ENCODE measurements at regions not wholly inside any gene's neighbourhood (a gene's known extent, or its start where the extent isn't known, plus 50 kb on each side); places are given as distances from the start of the nearest gene placed in this dataset.
"Not testable (repeated sequence)": the region's sequence is repeated elsewhere in the genome, so short reads cannot be mapped to it uniquely, and the experiment has no call there.

DNA sequence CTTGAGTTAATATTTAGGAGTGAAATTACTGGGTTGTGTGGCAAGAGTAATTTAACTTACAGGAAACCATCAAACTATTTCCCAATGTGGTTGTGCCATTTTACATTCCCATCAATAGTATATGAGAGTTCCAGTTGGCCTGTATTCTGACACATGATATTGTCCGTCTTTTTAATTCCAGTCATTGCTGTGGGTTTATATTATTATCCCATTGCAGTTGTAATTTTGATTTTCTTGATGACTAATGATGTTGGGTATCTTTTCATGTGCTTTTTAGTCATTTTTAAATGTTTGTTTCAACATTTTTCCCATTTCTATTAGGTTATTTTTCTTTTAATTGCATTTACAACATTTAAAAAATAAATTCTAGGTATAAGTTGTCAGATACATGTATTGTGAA lies 614.0 kb downstream of the UTRN start:
- DNase-seq, result no peak

DNA sequence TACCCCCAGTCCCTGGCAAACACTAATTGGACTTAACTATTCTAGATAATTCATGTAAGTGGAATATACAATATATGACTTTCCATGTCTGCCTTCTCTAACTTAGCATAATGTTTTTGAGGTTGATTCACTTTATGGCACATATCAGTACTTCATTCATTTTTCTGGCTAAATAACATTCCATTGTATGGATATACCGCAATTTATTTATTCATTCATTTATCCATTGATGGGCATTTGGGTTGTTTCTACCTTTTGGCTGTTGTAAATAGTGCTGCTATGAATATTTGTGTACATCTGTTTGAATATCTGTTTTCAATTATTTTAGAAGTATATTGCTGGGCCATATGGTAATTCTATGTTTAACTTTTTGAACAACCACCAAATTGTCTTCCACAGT lies 616.3 kb downstream of the UTRN start:
- no peak for DNase-seq

DNA sequence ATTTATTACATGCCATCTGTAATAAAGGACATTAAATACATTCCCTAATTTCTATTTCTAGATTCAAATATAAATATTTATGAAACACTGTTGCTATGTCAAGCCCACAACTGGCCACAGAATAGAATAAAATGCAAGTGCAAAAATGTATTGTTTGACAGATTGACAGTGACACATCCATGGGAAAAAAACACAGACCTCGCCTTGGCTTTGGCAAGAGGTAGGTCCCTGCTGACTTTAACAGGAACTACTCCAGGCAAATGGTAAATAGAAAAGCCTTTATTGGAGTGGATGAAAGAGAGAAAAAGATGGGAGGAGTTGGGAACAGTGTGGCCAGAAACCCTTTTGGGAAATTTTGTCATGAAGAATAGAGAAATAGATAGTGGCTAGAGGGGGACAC lies 622.9 kb downstream of the UTRN start:
- DNase-seq, result no peak

DNA sequence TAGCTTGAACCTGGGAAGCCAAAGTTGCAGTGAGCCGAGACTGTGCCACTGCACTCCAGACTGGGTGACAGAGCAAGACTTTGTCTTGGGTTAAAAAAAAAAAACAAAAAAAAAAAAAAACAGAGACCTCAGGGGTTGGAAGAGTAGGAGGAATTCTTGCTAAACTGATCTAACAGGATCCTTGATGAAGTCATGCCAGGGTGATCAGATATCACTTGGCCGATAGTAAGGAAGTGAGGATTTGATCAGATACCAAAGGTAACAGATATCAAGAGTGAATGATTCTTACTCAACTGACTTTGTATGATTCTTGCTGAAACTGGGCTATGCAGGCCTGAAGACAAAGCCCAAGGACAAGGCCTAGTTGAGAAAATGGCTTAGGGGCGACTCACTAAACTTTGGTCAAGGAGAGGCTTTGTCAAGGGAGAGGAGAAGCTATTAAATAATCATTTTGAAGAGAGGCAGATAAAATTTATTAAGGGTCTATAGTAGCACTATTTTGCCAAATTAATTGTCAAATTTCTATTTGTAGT lies 624.7 kb downstream of the UTRN start:
- no peak for DNase-seq

DNA sequence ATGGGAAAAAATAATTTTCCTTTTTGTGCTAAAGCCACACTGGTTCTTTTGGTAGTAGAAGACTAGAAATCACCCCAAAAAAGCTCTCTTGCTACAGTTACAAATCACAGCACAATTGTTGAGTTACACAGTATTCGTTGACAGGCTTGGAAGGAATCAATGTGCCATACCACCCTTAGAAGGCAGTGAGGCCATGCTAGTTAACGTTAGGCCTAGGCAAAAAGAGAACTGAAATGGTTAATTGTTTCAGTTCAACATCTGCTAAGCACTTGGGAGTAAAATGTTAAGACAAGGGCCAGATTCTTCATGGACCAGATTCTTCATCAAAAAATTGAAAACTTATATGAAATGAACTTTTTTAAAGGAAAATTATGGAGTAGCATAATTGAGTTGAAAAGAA lies 626.2 kb downstream of the UTRN start:
- DNase-seq, result no peak

DNA sequence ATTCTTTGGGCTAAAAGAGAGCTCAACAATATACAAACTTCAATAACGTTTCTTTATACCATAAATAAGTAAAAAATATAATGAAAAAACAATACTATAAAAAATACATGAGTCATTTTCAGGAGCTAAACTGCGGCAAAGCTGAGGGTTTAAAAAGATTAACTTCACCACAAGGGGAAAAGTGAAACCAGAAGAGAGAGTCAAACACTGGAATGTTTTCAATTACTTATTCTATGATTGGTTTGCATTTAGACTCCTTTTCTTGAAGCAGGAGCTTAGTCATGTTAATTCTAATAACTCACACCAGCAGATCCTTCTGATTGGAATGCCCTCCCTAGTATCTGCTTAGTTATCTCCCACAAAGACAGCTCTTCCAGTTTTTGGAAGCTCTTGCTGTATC lies 627.3 kb downstream of the UTRN start:
- no peak for DNase-seq

DNA sequence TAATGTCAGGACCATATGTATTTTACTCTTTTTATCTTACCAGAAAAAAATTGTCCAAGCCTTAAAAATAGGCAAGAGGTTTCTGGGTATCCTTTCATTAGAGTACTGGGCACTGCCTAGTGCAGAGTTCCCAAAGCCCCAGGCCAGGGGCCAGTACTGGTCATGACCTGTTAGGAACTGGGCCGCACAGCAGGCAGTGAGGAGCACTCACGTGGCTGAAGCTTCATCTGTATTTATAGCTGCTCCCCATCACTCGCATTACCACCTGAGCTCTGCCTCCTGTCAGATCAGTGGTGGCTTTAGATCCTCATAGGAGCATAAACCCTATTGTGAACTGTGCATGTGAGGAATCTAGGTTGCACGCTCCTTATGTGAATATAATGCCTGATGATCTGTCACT lies 632.9 kb downstream of the UTRN start:
- DNase-seq, result no peak

DNA sequence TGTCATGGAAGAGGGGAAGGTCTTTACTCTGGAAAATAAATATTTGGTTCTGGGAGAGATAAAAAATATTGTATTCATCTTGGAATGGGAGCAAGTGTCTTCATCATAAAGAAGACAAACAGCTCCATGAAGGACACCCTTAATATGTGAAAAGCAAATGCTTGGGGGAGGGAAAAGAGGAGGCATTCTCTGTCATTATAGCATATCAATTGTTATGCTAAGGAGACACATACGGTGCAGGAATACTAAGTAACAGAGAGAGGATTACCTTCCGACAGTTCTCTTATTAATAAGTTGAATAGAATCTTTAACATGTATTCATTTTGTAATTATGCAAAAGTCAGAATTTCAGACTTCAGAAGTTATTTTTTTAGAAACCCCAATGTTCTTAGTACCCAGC lies 634.4 kb downstream of the UTRN start:
- no peak for DNase-seq

DNA sequence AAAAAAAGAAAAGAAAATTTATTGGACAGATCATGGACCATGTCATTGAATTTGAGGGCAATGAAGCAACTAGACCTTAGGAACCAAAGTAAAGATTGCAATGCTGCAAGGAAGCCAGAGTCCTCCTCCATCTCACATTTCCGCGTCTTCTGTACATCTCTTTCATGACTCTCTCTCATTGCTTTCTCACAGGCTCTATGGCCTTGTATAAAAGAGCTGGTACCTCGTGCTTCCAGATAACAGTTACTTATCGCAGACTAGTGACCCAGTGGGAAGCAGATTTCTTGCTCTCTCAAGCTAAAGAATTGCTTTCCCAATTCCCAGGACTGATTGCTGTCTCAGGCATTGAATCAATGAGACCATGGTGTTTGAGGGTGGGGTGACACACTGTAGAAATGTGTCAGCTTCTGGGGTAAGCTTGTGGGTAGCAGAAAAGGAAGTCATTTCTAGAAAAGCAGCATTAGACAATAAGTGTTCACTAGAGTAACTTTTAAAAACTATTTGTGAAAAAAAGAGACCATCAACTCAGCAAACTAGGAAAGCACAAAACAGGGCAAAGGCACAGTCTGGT lies 635.3 kb downstream of the UTRN start:
- DNase-seq, result no peak

DNA sequence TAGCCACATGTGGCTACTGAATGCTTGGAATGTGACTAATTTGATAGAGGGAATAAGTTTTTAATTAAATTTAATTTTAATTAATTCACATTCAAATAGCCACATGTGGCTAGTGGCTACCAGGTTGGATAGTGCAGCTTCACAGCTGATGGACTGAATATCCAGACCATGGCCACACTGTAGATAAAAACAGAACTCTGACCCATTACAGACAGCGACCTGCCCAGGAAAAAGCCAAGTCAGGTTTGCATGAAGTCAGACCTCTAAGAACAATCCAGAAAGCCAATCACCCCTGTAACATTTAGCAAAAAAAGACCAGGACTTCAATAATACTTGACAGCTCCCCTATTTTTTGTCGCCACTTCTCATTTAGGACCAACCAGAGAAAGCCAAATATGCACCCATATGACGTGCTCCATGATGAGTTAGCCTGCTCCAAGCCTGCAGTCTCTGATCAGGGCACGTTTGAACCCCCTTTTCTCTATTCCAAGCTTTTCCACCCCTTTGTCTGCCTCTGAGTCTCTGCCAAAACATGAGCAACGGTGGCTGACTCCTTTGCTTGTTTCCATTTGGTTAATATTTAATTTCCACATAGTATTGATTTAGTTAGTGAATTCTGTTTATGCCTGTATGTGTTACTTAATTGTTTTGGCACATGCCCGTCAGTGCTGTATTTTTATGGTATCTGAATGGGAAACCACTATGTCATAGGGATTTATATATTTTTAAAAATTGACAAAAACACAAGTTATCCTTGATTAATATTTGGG lies 636.3 kb downstream of the UTRN start:
- DNase-seq, result no peak

DNA sequence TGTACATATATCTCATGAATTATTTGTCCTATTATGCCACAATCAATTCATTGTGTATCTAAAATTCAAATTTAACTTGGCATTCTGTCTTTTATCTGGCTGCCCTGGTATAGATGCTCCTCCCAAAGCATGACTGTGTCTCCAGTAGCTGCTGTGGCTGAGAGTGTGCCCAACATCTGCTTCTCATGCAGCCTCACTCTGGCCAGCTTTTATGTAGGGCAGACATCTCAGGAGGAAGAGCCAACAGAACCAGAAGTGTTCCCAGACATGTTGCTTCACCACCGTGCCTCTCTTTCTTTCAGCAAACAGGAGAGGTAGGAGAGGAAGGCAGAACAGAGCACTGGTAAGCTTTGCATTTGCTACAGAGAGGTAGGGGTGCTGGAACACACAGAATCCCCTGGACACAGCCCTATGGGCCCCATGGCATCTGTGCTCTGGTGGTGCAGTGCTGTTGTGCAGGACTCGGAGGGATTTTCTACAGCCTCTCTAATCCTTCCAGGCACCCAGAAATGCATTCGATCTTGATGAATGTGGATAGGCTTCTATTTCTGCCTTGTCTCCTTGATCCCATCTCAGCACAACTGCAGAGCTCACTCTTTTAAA lies 637.1 kb downstream of the UTRN start:
- no peak for DNase-seq

DNA sequence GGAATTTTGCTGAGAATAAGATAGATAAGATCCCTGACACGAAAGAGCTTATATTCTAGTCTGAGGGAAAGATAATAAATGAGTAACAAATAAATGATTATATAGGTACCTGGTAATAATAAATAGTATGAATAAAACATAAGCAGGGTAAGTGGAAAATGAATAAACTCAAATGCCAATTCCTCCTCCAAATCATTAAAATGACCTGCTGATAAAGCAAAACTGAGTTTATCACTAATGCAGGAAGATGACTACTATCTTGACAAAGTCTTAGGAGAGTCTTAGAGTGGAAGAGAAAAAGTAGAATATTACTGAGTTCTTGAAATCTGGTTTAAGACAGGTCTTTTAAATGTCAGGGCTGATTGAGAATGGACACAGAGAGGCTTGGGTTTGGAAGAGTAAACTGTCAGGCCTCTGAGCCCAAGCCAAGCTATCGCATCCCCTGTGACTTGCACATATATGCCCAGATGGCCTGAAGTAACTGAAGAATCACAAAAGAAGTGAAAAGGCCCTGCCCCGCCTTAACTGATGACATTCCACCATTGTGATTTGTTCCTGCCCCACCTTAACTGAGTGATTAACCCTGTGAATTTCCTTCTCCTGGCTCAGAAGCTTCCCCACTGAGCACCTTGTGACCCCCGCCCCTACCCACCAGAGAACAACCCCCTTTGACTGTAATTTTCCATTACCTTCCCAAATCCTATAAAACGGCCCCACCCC lies 637.8 kb downstream of the UTRN start:
- DNase-seq, result not testable (repeated sequence)

DNA sequence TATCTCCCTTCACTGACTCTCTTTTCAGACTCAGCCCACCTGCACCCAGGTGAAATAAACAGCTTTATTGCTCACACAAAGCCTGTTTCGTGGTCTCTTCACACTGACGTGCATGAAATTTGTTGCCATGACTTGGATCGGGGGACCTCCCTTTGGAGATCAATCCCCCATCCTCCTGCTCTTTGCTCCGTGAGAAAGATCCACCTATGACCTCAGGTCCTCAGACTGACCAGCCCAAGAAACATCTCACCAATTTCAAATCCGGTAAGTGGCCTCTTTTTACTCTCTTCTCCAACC lies 638.3 kb downstream of the UTRN start:
- not testable (repeated sequence) for DNase-seq

DNA sequence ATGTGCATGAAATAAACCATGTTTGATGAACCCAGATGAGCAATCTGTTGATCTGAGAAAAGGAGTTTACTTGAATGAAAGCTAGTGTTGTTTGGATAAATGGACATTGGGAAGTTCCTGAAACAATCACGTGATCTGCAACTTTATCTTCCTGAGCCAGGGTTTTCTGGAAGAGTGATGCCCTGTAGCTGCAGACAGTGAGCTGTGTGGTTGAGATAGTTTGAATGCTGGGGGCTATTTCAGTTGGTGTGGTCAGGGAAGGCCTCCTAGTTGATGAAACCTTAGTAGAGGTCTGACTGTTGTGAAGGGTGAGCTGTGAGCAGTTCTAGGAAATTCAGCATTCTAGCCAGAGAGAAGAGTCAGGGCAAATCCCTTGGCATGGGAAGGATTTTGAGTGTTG lies 643.7 kb downstream of the UTRN start:
- DNase-seq, result no peak

DNA sequence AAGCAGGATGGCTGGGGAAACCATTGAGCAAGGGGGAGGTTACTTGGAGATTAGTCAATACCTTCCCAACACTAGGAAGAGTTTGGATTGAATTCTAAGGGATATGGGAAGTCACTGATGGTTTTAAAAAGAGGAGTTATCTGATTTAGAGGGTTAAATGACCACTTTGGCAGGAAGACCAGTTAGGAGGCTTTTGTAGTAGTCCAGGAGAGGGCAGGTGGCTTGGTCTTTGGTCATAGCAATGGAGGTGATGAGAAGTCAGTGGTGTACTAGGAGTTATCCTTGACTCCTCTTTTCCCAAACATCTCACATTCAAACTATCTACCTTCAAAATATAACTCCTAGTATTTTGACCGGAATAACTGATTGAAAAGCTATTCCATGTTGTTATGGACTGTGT lies 644.1 kb downstream of the UTRN start:
- no peak for DNase-seq

DNA sequence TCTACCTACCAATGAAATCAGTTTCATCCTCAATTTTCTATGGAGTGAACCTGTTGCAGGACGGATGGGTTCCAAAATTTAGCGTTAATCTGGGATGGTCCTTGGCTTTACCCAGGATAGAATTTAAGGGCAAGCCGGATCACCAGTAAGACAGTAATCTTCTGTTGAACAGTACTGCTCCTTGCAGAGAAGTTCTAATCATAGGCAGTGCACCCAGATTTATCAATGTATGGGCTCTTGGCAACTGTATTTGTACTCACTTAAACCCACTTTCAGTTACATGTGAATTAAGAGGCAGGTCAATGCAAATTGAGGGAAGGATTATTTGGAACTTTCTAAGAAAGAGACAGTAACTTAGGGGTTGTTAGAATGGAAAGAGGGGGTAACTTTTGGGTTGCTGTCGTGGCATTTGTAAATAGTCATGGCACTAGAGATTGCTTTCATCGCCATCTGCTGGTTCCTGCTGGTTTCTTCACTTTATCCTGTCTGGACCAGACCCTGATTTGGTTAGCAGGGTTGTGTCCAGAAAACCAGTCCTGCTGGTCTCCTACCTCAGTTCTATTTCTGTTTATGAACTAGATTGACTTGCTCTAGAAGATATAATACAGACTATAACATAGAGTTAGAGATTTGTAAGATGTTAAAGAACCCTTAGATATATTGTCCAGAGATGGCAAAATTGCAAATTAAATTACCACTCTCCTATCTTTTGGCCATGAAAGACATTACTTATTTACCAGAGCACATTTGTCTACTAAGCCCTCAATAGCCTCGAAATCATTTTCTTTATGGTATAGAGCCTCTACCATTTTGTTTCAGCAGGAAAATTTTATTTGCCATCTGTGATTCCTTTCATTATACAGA lies 646.3 kb downstream of the UTRN start:
- no peak for DNase-seq

DNA sequence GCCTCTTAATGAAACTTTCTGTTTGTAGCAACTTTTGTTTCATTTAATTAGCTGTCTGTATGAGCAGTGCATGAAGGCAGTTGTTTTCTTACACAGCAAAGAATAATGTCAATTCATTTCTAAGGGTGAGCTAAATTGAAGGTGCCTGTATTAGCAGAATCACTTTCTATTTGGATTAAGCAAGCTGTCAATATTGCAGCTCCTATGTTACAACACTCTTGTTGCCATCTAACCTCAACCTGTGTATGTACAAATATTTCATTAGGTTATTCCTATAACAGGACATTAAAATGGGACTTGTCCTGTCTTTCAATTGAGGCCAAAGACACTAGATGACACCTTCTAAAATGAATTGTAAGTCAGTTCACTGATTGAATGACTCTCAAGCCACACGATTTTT lies 647.5 kb downstream of the UTRN start:
- no peak for DNase-seq

DNA sequence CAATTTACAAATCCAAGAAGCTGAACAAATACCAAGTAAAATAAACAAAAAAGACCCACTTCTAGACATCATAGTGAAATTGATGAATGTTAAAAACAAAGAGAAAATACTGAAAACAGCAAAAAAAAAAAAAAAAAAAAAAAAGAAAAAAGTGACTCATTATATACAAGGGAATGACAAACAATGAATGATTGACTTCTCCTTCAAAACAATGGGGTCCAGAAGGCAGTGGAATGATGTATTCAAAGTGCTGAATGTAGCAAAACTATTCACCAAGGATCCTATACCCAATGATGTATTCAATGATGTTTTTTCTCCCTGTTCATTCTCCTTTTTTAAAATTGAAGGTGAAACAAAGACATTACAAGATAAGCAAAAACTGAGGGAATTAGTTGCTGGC lies 650.0 kb downstream of the UTRN start:
- no peak for DNase-seq

DNA sequence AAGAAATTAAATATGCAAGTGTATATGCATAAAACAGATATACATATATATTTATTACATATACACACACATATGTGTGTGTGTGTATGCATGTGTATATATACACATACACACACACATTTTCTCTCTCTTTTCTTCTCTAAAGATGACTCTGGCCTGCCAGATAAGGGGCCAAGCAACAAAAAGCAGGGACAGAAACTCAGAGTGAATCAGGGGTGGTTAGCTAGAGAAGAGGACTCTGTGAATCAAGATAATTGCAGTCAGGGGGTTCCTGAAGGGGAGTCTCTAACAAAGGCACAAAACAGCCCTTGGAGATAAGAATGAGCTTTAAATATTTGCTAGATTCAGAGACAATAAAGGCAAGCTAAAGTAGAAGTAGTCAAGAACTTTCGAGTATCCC lies 650.5 kb downstream of the UTRN start:
- no peak for DNase-seq

DNA sequence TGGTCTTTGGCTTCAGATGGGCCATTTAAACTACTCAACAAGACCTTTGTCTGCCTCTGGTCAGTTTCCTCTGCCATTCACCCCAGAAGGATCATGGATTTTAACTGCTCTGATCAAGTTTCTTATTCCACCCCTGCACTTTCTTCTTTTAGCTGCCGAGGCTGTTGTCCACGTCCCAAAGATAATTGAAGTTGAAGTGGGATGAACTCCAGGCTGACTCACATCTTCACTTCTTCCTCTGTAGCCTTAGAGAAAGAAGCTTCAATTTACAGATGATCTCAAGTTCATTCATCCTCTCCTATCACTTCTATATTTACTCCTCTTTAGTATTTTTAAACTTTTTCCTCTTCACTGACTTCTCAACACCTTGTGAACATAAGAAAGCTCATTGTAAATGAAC lies 651.6 kb downstream of the UTRN start:
- no peak for DNase-seq

DNA sequence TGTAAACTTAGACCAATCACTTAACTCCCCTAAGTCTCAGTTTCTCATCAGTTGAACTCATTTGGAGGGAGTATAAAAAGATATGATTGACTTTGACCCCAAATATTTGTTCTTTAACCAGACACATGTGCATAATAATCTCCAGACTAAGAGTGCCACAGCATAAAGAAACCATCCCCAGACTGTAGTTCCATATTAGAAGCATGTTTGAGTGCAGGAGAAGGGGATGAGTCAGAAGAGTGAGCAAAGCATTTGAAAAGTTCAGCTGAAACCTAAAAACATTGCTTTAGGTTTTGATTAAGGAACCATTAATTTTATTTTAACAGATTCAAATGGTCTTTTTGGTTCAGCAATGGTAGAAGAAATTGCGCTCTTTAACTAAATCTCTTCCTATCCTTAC lies 654.8 kb downstream of the UTRN start:
- DNase-seq, result no peak

DNA sequence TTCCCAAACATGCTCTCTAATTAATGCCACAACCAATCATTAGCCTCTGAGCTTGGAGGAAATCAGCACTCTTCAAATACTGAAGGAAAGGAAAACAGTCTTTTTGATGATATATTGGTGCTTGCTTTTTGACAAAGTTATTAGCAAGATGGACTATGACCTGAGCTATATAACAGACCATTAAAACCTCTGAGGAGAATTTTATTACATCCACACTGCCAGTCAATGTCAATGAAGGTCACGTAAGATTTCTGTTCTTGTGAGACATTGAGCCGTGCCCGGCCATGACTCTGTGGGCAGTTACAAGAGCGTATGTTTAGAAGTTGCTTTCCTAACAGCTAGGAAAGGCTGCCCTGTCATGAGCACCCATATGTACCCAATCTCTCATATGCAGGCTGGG lies 659.0 kb downstream of the UTRN start:
- no peak for DNase-seq

DNA sequence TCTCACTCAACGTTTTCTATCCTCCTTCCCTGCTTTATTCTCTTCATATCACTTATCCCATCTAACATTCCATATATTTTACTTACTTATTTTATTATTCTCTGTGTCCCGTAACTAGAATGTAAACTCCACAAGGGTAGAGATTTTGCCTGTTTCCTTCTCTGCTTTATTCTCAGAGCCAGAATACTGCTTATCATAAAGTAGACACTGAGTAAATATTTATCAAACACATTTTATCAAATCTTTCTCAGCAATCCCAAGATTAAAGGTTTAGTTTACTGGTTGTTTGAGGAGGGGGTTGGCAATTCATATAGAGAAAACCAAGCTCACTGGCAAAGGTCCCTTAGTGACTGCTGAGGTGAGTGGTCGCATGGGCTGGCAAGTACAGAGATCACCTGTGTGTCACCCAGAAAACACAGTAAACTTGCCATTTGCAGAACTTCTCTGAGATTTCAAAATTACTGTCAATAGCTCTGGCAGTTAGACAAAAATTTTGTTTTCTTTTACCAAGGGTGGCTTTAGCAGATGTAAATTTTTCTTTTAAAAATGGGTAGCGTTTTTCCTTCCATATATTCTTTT lies 662.4 kb downstream of the UTRN start:
- DNase-seq, result no peak
